MM.1S (cell line): ENCODE measurements at regions not wholly inside any gene's neighbourhood (a gene's known extent, or its start where the extent isn't known, plus 50 kb on each side); places are given as distances from the start of the nearest gene placed in this dataset.

Experiments used
- DNase-seq: peaks from one replicate; pipeline ENCODE4 v3.0.0-alpha.2; 2015
- H2AFZ ChIP-seq: fragments of 300-600 bp; sonication (generic); 2 replicates; pipeline ENCODE4 v1.6.0; 2016; ENCODE audit warnings: antibody characterized with exemption, low read length
- H3F3A ChIP-seq: fragments of 300-600 bp; sonication (generic); 2 replicates; pipeline ENCODE4 v1.6.1; 2016; ENCODE audit warnings: mild to moderate bottlenecking, antibody characterized with exemption, low read length, moderate library complexity, mixed read lengths; ENCODE audit not compliant: insufficient read depth
- H3K27ac ChIP-seq: fragments of 300-600 bp; sonication (generic); 2 replicates; pipeline ENCODE4 v1.5.1; 2016; ENCODE audit warnings: mild to moderate bottlenecking, low read length
- H3K27me3 ChIP-seq: fragments of 300-600 bp; sonication (generic); replicated peaks from 2 replicates; pipeline ENCODE4 v1.6.0; 2016; ENCODE audit warnings: low read length; ENCODE audit not compliant: insufficient read depth
- H3K36me3 ChIP-seq: fragments of 300-600 bp; sonication (generic); replicated peaks from 2 replicates; pipeline ENCODE4 v1.6.1; 2016; ENCODE audit warnings: mild to moderate bottlenecking, low read length, mixed read lengths; ENCODE audit not compliant: insufficient read depth
- H3K4me1 ChIP-seq: fragments of 300-600 bp; sonication (generic); 2 replicates; pipeline ENCODE4 v1.6.1; 2016; ENCODE audit warnings: low read length, mixed read lengths
- H3K4me2 ChIP-seq: fragments of 300-600 bp; sonication (generic); 2 replicates; pipeline ENCODE4 v1.6.0; 2016; ENCODE audit warnings: low read depth, low read length
- H3K4me3 ChIP-seq: fragments of 300-600 bp; sonication (generic); 2 replicates; pipeline ENCODE4 v1.5.1; 2016; ENCODE audit warnings: low read length, mixed read lengths
- H3K79me2 ChIP-seq: fragments of 300-600 bp; sonication (generic); 2 replicates; pipeline ENCODE4 v1.6.1; 2016; ENCODE audit warnings: mixed run types, low read length, mixed read lengths
- H3K9ac ChIP-seq: fragments of 300-600 bp; sonication (generic); 2 replicates; pipeline ENCODE4 v1.6.1; 2016; ENCODE audit warnings: low read length, mixed read lengths
- H3K9me2 ChIP-seq: fragments of 300-600 bp; sonication (generic); replicated peaks from 2 replicates; pipeline ENCODE4 v1.6.1; 2016; ENCODE audit warnings: mild to moderate bottlenecking, low read length, mixed read lengths; ENCODE audit not compliant: insufficient read depth
- H3K9me3 ChIP-seq: fragments of 300-600 bp; sonication (generic); replicated peaks from 2 replicates; pipeline ENCODE4 v1.6.1; 2016; ENCODE audit warnings: mild to moderate bottlenecking, low read length, mixed read lengths; ENCODE audit not compliant: insufficient read depth
- H4K20me1 ChIP-seq: fragments of 300-600 bp; sonication (generic); 2 replicates; pipeline ENCODE4 v1.6.1; 2016; ENCODE audit warnings: mild to moderate bottlenecking, low read length, moderate library complexity, mixed read lengths; ENCODE audit not compliant: insufficient read depth
- CTCF ChIP-seq: fragments of 300-600 bp; sonication (generic); IDR thresholded peaks from 2 replicates; pipeline ENCODE4 v1.5.1; 2016; ENCODE audit warnings: antibody characterized with exemption, low read length, mixed read lengths
- EZH2 ChIP-seq: fragments of 300-600 bp; sonication (generic); optimal IDR thresholded peaks from 2 replicates; pipeline ENCODE3; 2017; ENCODE audit warnings: low read depth, mild to moderate bottlenecking, antibody characterized with exemption, low read length, mixed read lengths
- EZH2phosphoT487 ChIP-seq: fragments of 300-600 bp; sonication (generic); IDR thresholded peaks from 2 replicates; pipeline ENCODE4 v1.6.1; 2018; ENCODE audit warnings: antibody characterized with exemption, low read length

DNA sequence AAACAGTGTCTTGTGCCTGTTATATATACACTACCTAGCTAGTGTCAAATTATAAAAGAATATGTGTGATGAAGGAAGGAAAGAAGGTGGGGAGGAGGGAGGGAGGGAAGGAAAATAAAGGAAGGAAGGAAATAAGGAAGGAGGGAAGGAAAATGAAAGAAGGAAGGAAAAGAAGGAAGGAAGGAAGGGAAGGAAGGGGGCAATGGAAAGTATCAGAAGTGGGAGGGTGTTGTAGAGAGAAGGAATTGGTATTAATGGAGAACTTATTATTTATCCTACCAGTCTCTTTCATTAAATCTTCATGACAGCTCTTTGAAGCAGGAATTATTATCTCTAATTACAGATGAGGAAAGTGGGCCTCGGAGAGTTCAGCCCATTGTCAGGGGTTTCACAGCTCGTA is 202.4 kb downstream of the SAMD5 start:
- Histone ChIP-seq H3K27me3 (no peaks in the 10 kb centered on the region), H2AFZ (no peak overlapping the region), H3K36me3 (no peaks in the 10 kb centered on the region), H3K4me1 (no peaks in the 10 kb centered on the region), H3K9me2 (no peaks in the 10 kb centered on the region), H3K79me2 (no peaks in the 10 kb centered on the region), H3K9me3 (no peaks in the 10 kb centered on the region), H3K9ac (no peak overlapping the region), H3K4me2 (no peak overlapping the region), H3K27ac (no peak overlapping the region), H3K4me3 (no peak overlapping the region), H4K20me1 (no peaks in the 10 kb centered on the region), H3F3A (no peaks in the 10 kb centered on the region)
- TF ChIP-seq EZH2 (no peak), CTCF (no peak), EZH2phosphoT487 (no peak)
- no peak for DNase-seq

DNA sequence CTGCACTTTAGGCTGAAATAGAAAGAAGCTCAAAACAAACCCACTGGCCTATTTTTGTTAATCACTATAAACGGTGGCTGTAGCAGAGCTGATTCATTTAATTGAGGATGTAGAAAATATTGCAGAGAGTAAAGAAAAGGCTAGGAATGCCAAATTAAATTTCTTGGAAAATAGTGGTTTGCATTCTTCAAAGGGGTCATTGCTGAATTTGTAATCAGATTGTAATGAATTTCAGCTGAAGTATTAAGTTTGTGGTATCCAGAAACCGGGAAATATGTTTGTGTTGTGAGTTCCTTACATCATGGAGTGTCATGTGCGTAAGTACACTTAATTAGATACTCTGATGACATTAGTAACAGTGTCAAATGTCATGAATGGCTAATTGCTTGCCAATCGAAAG is 203.0 kb downstream of the SAMD5 start:
- no peak overlapping the region for H3K4me3 ChIP-seq
- H3K36me3 ChIP-seq, result no peaks in the 10 kb centered on the region
- H3K9me2 ChIP-seq, result no peaks in the 10 kb centered on the region
- no peak overlapping the region for H3K9ac ChIP-seq
- no peak overlapping the region for H2AFZ ChIP-seq
- no peaks in the 10 kb centered on the region for H3K4me1 ChIP-seq
- H3K27ac ChIP-seq, result no peak overlapping the region
- no peaks in the 10 kb centered on the region for H3K27me3 ChIP-seq
- no peak overlapping the region for H3K4me2 ChIP-seq
- no peak for TF ChIP-seq EZH2phosphoT487
- no peak for TF ChIP-seq EZH2
- no peak for TF ChIP-seq CTCF
- no peaks in the 10 kb centered on the region for H3F3A ChIP-seq
- no peaks in the 10 kb centered on the region for H4K20me1 ChIP-seq
- H3K79me2 ChIP-seq, result no peaks in the 10 kb centered on the region
- H3K9me3 ChIP-seq, result no peaks in the 10 kb centered on the region
- no peak for DNase-seq

DNA sequence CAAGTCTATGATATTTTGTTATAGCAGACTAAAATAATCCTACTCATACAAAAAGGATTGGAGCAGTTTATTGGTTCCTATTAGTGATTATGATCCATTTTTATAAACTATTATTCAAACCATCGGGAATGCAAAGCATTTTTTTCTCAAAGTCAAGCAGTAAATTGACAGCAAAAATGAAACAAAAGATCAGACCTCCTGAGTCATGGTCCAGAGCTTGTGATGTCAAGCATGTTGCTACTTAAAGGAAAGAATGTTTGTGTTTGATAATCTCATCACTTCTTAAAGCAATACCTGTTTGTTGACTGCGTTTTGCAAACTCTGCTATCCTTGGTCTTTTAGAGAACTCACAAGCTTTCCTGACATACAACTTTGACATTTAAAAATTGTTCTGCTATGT is 204.4 kb downstream of the SAMD5 start:
- Histone ChIP-seq H3K79me2 (no peaks in the 10 kb centered on the region), H2AFZ (no peak overlapping the region), H3K9me3 (no peaks in the 10 kb centered on the region), H3K4me2 (no peak overlapping the region), H3K4me1 (no peaks in the 10 kb centered on the region), H3K27ac (no peak overlapping the region), H3K9me2 (no peaks in the 10 kb centered on the region), H3F3A (no peaks in the 10 kb centered on the region), H3K36me3 (no peaks in the 10 kb centered on the region), H3K4me3 (no peak overlapping the region), H3K27me3 (no peaks in the 10 kb centered on the region), H3K9ac (no peak overlapping the region), H4K20me1 (no peaks in the 10 kb centered on the region)
- DNase-seq, result no peak
- TF ChIP-seq EZH2 (no peak), CTCF (no peak), EZH2phosphoT487 (no peak)

DNA sequence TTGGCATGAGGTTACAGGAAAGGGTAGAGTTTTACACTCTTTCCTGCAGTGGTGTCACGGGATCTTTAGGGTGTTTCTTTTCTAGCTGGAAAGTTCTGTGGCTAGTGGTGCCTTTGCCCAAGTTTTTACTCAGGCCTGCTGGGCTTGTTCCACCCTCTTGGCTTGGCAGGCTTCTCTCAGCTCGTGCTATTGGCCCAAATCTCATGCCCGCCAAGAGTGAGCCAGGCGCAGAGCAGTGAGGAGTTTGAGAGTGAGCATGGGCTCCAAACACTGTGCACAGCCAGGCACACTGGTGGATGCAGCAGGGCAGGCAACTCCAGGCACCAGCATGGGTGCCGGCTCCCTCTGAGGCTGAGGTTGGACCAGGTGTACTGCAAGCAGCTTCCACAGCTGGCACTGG is 206.5 kb downstream of the SAMD5 start:
- Histone ChIP-seq H4K20me1 (no peaks in the 10 kb centered on the region), H3K9me3 (no peaks in the 10 kb centered on the region), H2AFZ (no peak overlapping the region), H3F3A (no peaks in the 10 kb centered on the region), H3K36me3 (no peaks in the 10 kb centered on the region), H3K27me3 (no peaks in the 10 kb centered on the region), H3K4me1 (no peaks in the 10 kb centered on the region), H3K27ac (no peak overlapping the region), H3K4me2 (no peak overlapping the region), H3K4me3 (no peak overlapping the region), H3K9ac (no peak overlapping the region), H3K9me2 (no peaks in the 10 kb centered on the region), H3K79me2 (no peaks in the 10 kb centered on the region)
- no peak for DNase-seq
- TF ChIP-seq CTCF, result no peak
- no peak for TF ChIP-seq EZH2
- no peak for TF ChIP-seq EZH2phosphoT487
